ENCODE measurements at regions not wholly inside any gene's neighbourhood (a gene's known extent, or its start where the extent isn't known, plus 50 kb on each side); places are given as distances from the start of the nearest gene placed in this dataset.
A peak's percentile ranks its signal among the peaks of the same experiment; 100 is the strongest.

GRCh38 chr3:55245351-55245750 lies 241.8 kb downstream of the WNT5A start:
- TF ChIP-seq, protein P1, sequence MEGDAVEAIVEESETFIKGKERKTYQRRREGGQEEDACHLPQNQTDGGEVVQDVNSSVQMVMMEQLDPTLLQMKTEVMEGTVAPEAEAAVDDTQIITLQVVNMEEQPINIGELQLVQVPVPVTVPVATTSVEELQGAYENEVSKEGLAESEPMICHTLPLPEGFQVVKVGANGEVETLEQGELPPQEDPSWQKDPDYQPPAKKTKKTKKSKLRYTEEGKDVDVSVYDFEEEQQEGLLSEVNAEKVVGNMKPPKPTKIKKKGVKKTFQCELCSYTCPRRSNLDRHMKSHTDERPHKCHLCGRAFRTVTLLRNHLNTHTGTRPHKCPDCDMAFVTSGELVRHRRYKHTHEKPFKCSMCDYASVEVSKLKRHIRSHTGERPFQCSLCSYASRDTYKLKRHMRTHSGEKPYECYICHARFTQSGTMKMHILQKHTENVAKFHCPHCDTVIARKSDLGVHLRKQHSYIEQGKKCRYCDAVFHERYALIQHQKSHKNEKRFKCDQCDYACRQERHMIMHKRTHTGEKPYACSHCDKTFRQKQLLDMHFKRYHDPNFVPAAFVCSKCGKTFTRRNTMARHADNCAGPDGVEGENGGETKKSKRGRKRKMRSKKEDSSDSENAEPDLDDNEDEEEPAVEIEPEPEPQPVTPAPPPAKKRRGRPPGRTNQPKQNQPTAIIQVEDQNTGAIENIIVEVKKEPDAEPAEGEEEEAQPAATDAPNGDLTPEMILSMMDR (IDR thresholded peaks at IDR 0.05): no peak
- ATAC-seq: no peak
- no peak overlapping the region for H3K4me3 ChIP-seq
- H3K27me3 ChIP-seq (ENCODE audit: low read depth): no peaks in the 10 kb centered on the region
- intact Hi-C loops (cut with DNase I): loop anchor here (2.0 kb wide), 1 partner anchor 67 kb away; no protein-coding TSS in a partner anchor
- H3K4me1 ChIP-seq: no peaks in the 10 kb centered on the region
- H3K36me3 ChIP-seq: no peaks in the 10 kb centered on the region
- H3K27ac ChIP-seq: no peak overlapping the region
- no peaks in the 10 kb centered on the region for H3K9me3 ChIP-seq
- DNase-seq: no peak

- H3K27ac ChIP-seq: no peak overlapping the region
- H3K9me3 ChIP-seq: no peaks in the 10 kb centered on the region
- peak in 1 of 2 donors; percentile 58 for ATAC-seq
- H3K4me1 ChIP-seq: no peaks in the 10 kb centered on the region
- H3K27me3 ChIP-seq (ENCODE audit: low read depth): no peaks in the 10 kb centered on the region
- intact Hi-C loops (cut with DNase I): loop anchor here (2.0 kb wide), 1 partner anchor 65 kb away; no protein-coding TSS in a partner anchor
- TF ChIP-seq, protein P1 (IDR thresholded peaks at IDR 0.05): no peak
- DNase-seq: no peak
- no peaks in the 10 kb centered on the region for H3K36me3 ChIP-seq
- H3K4me3 ChIP-seq: no peak overlapping the region
Observed at GRCh38 chr3:55244247-55244646, 242.9 kb downstream of the WNT5A start.

GRCh38 chr3:55243678-55244077 lies 243.4 kb downstream of the WNT5A start:
- H3K4me3 ChIP-seq: no peak overlapping the region
- ATAC-seq: no peak
- intact Hi-C loops (cut with DNase I): loop anchor here (2.0 kb wide), 1 partner anchor 65 kb away; no protein-coding TSS in a partner anchor

GRCh38 chr3:55242921-55243320 lies 244.2 kb downstream of the WNT5A start:
- ATAC-seq: no peak
- Histone ChIP-seq H3K27ac (no peak overlapping the region), H3K4me1 (no peaks in the 10 kb centered on the region), H3K4me3 (no peak overlapping the region), H3K9me3 (no peaks in the 10 kb centered on the region), H3K27me3 (ENCODE audit: low read depth) (no peaks in the 10 kb centered on the region), H3K36me3 (no peaks in the 10 kb centered on the region)
- no peak for DNase-seq
- intact Hi-C loops (cut with DNase I): no loop called here
- TF ChIP-seq, protein P1 (IDR thresholded peaks at IDR 0.05): no peak

More at GRCh38 chr3:55243678-55244077, 243.4 kb downstream of the WNT5A start:
- no peak overlapping the region for H3K27ac ChIP-seq
- no peaks in the 10 kb centered on the region for H3K36me3 ChIP-seq
- H3K4me1 ChIP-seq: no peaks in the 10 kb centered on the region
- no peaks in the 10 kb centered on the region for H3K27me3 ChIP-seq (ENCODE audit: low read depth)
- no peaks in the 10 kb centered on the region for H3K9me3 ChIP-seq
- TF ChIP-seq, protein P1 (IDR thresholded peaks at IDR 0.05): no peak
- no peak for DNase-seq

DNA sequence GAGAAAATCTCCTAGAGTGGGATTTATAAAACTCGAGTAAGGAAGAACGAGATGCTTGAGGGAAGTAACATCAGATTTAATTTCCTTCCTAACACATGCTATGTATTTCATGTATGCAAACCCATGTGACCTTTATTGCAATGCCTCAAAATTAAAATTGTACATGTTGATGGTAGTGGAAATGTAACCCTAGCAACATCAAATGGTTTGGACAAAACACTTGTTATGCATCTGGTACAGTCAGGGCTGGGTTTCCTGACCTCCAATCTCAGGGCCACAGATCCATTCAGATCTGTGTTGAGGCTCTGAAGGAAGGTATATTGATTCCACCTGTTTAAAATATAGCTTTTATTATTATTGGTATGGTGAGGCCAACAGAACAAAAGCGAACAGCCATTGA lies 246.0 kb downstream of the WNT5A start:
- Histone ChIP-seq H3K4me1 (no peaks in the 10 kb centered on the region), H3K27me3 (ENCODE audit: low read depth) (no peaks in the 10 kb centered on the region), H3K27ac (no peak overlapping the region), H3K36me3 (no peaks in the 10 kb centered on the region), H3K4me3 (no peak overlapping the region), H3K9me3 (no peaks in the 10 kb centered on the region)
- ATAC-seq: no peak
- TF ChIP-seq, protein P1 (IDR thresholded peaks at IDR 0.05): no peak
- intact Hi-C loops (cut with DNase I): no loop called here
- DNase-seq: no peak

- Histone ChIP-seq H3K4me3 (no peak overlapping the region), H3K27me3 (ENCODE audit: low read depth) (no peaks in the 10 kb centered on the region), H3K36me3 (no peaks in the 10 kb centered on the region), H3K9me3 (no peaks in the 10 kb centered on the region), H3K27ac (no peak overlapping the region), H3K4me1 (no peaks in the 10 kb centered on the region)
- intact Hi-C loops (cut with DNase I): no loop called here
- DNase-seq (no peak), ATAC-seq (no peak)
- TF ChIP-seq, protein P1 (IDR thresholded peaks at IDR 0.05): no peak
Observed at GRCh38 chr3:55235416-55235815, 251.7 kb downstream of the WNT5A start.
